IgD-negative memory B cell (primary cell): ENCODE measurements at regions not wholly inside any gene's neighbourhood (a gene's known extent, or its start where the extent isn't known, plus 50 kb on each side); places are given as distances from the start of the nearest gene placed in this dataset.

Source experiments
- H3K27ac Mint-ChIP-seq, 3 donors: one replicate each; pipeline ENCODE4 v1.8.0; 2020 to 2022; ENCODE audit warnings: mild to moderate bottlenecking in 3 of 3, mixed read lengths in 3 of 3, moderate library complexity in 1 of 3
- H3K27me3 Mint-ChIP-seq: one replicate; pipeline ENCODE4 v1.8.0; 2021; ENCODE audit warnings: mixed read lengths
- H3K36me3 Mint-ChIP-seq: one replicate; pipeline ENCODE4 v1.8.0; 2020; ENCODE audit warnings: mild to moderate bottlenecking, mixed read lengths
- H3K4me1 Mint-ChIP-seq, 3 donors: one replicate each; pipeline ENCODE4 v1.8.0; 2020 to 2022; ENCODE audit warnings: mixed read lengths in 3 of 3, mild to moderate bottlenecking in 1 of 3
- H3K4me3 Mint-ChIP-seq, 4 donors: one replicate each; pipeline ENCODE4 v1.8.0; 2020 to 2022; ENCODE audit warnings: mild to moderate bottlenecking in 4 of 4, mixed read lengths in 4 of 4, moderate library complexity in 3 of 4
- H3K9me3 Mint-ChIP-seq, 3 donors: one replicate each; pipeline ENCODE4 v1.8.0; 2020 to 2021; ENCODE audit warnings: mixed read lengths in 3 of 3, mild to moderate bottlenecking in 1 of 3

GRCh38 chr10:128511284-128511683 lies 385.1 kb upstream of the MKI67 start:
- Mint-ChIP-seq H3K4me3 (no peak overlapping the region), H3K9me3 (peaks cover 4 to 10% (median 5%) of the 10 kb centered on the region in 3 donors), H3K4me1 (peaks cover 0 to 2% (median 0%) of the 10 kb centered on the region in 3 donors), H3K27ac (no peak overlapping the region), H3K36me3 (peaks cover 4% of the 10 kb centered on the region), H3K27me3 (no peaks in the 10 kb centered on the region)

- Mint-ChIP-seq H3K27me3 (no peaks in the 10 kb centered on the region), H3K4me3 (no peak overlapping the region), H3K9me3 (peaks cover 4 to 6% (median 5%) of the 10 kb centered on the region in 3 donors), H3K27ac (no peak overlapping the region), H3K36me3 (peaks cover 4% of the 10 kb centered on the region), H3K4me1 (peaks cover 0 to 2% (median 0%) of the 10 kb centered on the region in 3 donors)
Observed at GRCh38 chr10:128512767-128513166, 386.5 kb upstream of the MKI67 start.

- Mint-ChIP-seq H3K4me1 (no peaks in the 10 kb centered on the region), H3K27me3 (peaks cover 1% of the 10 kb centered on the region), H3K9me3 (peaks cover 0 to 2% (median 2%) of the 10 kb centered on the region in 3 donors), H3K4me3 (no peak overlapping the region), H3K36me3 (peaks cover 4% of the 10 kb centered on the region), H3K27ac (no peak overlapping the region)
Observed at GRCh38 chr10:128514536-128514935, 388.3 kb upstream of the MKI67 start.

- H3K9me3 Mint-ChIP-seq = peaks cover 0 to 4% (median 0%) of the 10 kb centered on the region in 3 donors
- no peaks in the 10 kb centered on the region for H3K4me1 Mint-ChIP-seq
- H3K27ac Mint-ChIP-seq = no peak overlapping the region
- H3K36me3 Mint-ChIP-seq = peaks cover 4% of the 10 kb centered on the region
- peaks cover 3% of the 10 kb centered on the region for H3K27me3 Mint-ChIP-seq
- no peak overlapping the region for H3K4me3 Mint-ChIP-seq
Observed at GRCh38 chr10:128516180-128516579, 390.0 kb upstream of the MKI67 start.

GRCh38 chr10:128517167-128517566 lies 390.9 kb upstream of the MKI67 start:
- peaks cover 0 to 4% (median 0%) of the 10 kb centered on the region in 3 donors for H3K9me3 Mint-ChIP-seq
- peaks cover 3% of the 10 kb centered on the region for H3K27me3 Mint-ChIP-seq
- no peak overlapping the region for H3K4me3 Mint-ChIP-seq
- peaks cover 4% of the 10 kb centered on the region for H3K36me3 Mint-ChIP-seq
- no peak overlapping the region for H3K27ac Mint-ChIP-seq
- H3K4me1 Mint-ChIP-seq = no peaks in the 10 kb centered on the region

GRCh38 chr10:128518000-128518399 lies 391.8 kb upstream of the MKI67 start:
- Mint-ChIP-seq H3K4me3 (no peak overlapping the region), H3K36me3 (peaks cover 4% of the 10 kb centered on the region), H3K27me3 (peaks cover 3% of the 10 kb centered on the region), H3K27ac (no peak overlapping the region), H3K9me3 (peaks cover 0 to 4% (median 0%) of the 10 kb centered on the region in 3 donors), H3K4me1 (no peaks in the 10 kb centered on the region)

GRCh38 chr10:128519581-128519980 lies 393.4 kb upstream of the MKI67 start:
- Mint-ChIP-seq H3K4me1 (no peaks in the 10 kb centered on the region), H3K27me3 (peaks cover 5% of the 10 kb centered on the region), H3K9me3 (peaks cover 0 to 3% (median 0%) of the 10 kb centered on the region in 3 donors), H3K27ac (no peak overlapping the region), H3K36me3 (peaks cover 1% of the 10 kb centered on the region), H3K4me3 (no peak overlapping the region)

- Mint-ChIP-seq H3K36me3 (peaks cover 1% of the 10 kb centered on the region), H3K27ac (no peak overlapping the region), H3K4me1 (no peaks in the 10 kb centered on the region), H3K27me3 (peaks cover 5% of the 10 kb centered on the region), H3K9me3 (peaks cover 0 to 3% (median 0%) of the 10 kb centered on the region in 3 donors), H3K4me3 (no peak overlapping the region)
Observed at GRCh38 chr10:128520211-128520815, 394.1 kb upstream of the MKI67 start.

GRCh38 chr10:128522551-128523308 lies 396.5 kb upstream of the MKI67 start:
- no peak overlapping the region for H3K27ac Mint-ChIP-seq

GRCh38 chr10:128525444-128525843 lies 399.2 kb upstream of the MKI67 start:
- Mint-ChIP-seq H3K27me3 (peaks cover 2% of the 10 kb centered on the region), H3K4me1 (no peaks in the 10 kb centered on the region), H3K4me3 (peak overlapping the region in 1 of 4 donors; percentile 37), H3K27ac (no peak overlapping the region), H3K9me3 (peaks cover 0 to 2% (median 0%) of the 10 kb centered on the region in 3 donors), H3K36me3 (peaks cover 2% of the 10 kb centered on the region)

More at GRCh38 chr10:128522551-128523308, 396.5 kb upstream of the MKI67 start:
- H3K36me3 Mint-ChIP-seq = peaks cover 3% of the 10 kb centered on the region
- peaks cover 0 to 3% (median 2%) of the 10 kb centered on the region in 3 donors for H3K9me3 Mint-ChIP-seq
- H3K27me3 Mint-ChIP-seq = peaks cover 5% of the 10 kb centered on the region
- H3K4me3 Mint-ChIP-seq = no peak overlapping the region
- H3K4me1 Mint-ChIP-seq = no peaks in the 10 kb centered on the region

- no peak overlapping the region for H3K27ac Mint-ChIP-seq
- H3K9me3 Mint-ChIP-seq = peaks cover 0 to 2% (median 0%) of the 10 kb centered on the region in 3 donors
- peaks cover 2% of the 10 kb centered on the region for H3K27me3 Mint-ChIP-seq
- H3K4me3 Mint-ChIP-seq = no peak overlapping the region
- peaks cover 2% of the 10 kb centered on the region for H3K36me3 Mint-ChIP-seq
- no peaks in the 10 kb centered on the region for H3K4me1 Mint-ChIP-seq
Observed at GRCh38 chr10:128525936-128526335, 399.7 kb upstream of the MKI67 start.

GRCh38 chr10:128526791-128527375 lies 400.7 kb upstream of the MKI67 start:
- Mint-ChIP-seq H3K27ac (no peak overlapping the region), H3K9me3 (peaks cover 0 to 2% (median 0%) of the 10 kb centered on the region in 3 donors), H3K4me1 (peaks cover 0 to 1% (median 0%) of the 10 kb centered on the region in 3 donors), H3K36me3 (peaks cover 2% of the 10 kb centered on the region), H3K27me3 (peaks cover 2% of the 10 kb centered on the region), H3K4me3 (no peak overlapping the region)

GRCh38 chr10:128527711-128528110 lies 401.5 kb upstream of the MKI67 start:
- Mint-ChIP-seq H3K36me3 (peaks cover 2% of the 10 kb centered on the region), H3K27ac (no peak overlapping the region), H3K9me3 (peaks cover 0 to 2% (median 0%) of the 10 kb centered on the region in 3 donors), H3K27me3 (peaks cover 2% of the 10 kb centered on the region), H3K4me1 (peaks cover 0 to 1% (median 0%) of the 10 kb centered on the region in 3 donors), H3K4me3 (no peak overlapping the region)

GRCh38 chr10:128528167-128528566 lies 401.9 kb upstream of the MKI67 start:
- no peak overlapping the region for H3K27ac Mint-ChIP-seq
- no peak overlapping the region for H3K4me3 Mint-ChIP-seq
- peaks cover 0 to 1% (median 0%) of the 10 kb centered on the region in 3 donors for H3K4me1 Mint-ChIP-seq
- peaks cover 0 to 2% (median 0%) of the 10 kb centered on the region in 3 donors for H3K9me3 Mint-ChIP-seq
- H3K27me3 Mint-ChIP-seq = peaks cover 1% of the 10 kb centered on the region
- H3K36me3 Mint-ChIP-seq = peaks cover 2% of the 10 kb centered on the region

- no peaks in the 10 kb centered on the region for H3K27me3 Mint-ChIP-seq
- H3K4me3 Mint-ChIP-seq = no peak overlapping the region
- peaks cover 2% of the 10 kb centered on the region for H3K36me3 Mint-ChIP-seq
- no peak overlapping the region for H3K27ac Mint-ChIP-seq
- H3K9me3 Mint-ChIP-seq = peaks cover 0 to 2% (median 0%) of the 10 kb centered on the region in 3 donors
- H3K4me1 Mint-ChIP-seq = peaks cover 0 to 1% (median 0%) of the 10 kb centered on the region in 3 donors
Observed at GRCh38 chr10:128528781-128529180, 402.6 kb upstream of the MKI67 start.
